K562 (cell line): ENCODE measurements at regions not wholly inside any gene's neighbourhood (a gene's known extent, or its start where the extent isn't known, plus 50 kb on each side); places are given as distances from the start of the nearest gene placed in this dataset.

Source experiments
- ATF7 ChIP-seq: fragments of 450-650 bp; IDR thresholded peaks from 2 replicates; pipeline ENCODE4 v1.7.1; 2014; ENCODE audit warnings: mild to moderate bottlenecking, moderate library complexity
- CBX8 ChIP-seq: fragments of 200-600 bp; sonication (generic); IDR thresholded peaks from 2 replicates; pipeline ENCODE4 v1.6.1; 2012; ENCODE audit warnings: borderline replicate concordance, mixed run types, low read depth, mild to moderate bottlenecking, moderate library complexity, mixed read lengths, low read length, control low read depth, inconsistent platforms; ENCODE audit not compliant: poor library complexity, severe bottlenecking; ENCODE audit errors: extremely low read depth
- ETV5 ChIP-seq: sonication (generic); formaldehyde crosslinking; IDR thresholded peaks from 2 replicates; pipeline ENCODE4 v1.4.0; 2020; ENCODE audit warnings: low read depth, mild to moderate bottlenecking, missing genetic modification reagents
- MYBL2 ChIP-seq, 2 experiments: fragments of 450-650 bp in 1 of 2; sonication (generic) in 1 of 2; formaldehyde crosslinking in 1 of 2; IDR thresholded peaks; 2 replicates each; pipeline versions ENCODE4 v1.6.1 to v1.8.1; 2017 to 2022; ENCODE audit warnings: borderline replicate concordance in 1 of 2, inconsistent platforms in 1 of 2, low read depth in 1 of 2, mild to moderate bottlenecking in 1 of 2, missing genetic modification reagents in 1 of 2, moderate library complexity in 1 of 2
- NFXL1 ChIP-seq: fragments of 450-650 bp; formaldehyde crosslinking; IDR thresholded peaks from 2 replicates; pipeline ENCODE4 v1.4.0; 2021; ENCODE audit warnings: mild to moderate bottlenecking
- NR2F6 ChIP-seq: fragments of 450-650 bp; formaldehyde crosslinking; IDR thresholded peaks from 2 replicates; pipeline ENCODE4 v1.4.0; 2020; ENCODE audit warnings: mild to moderate bottlenecking
- NR4A1 ChIP-seq, 2 experiments: fragments of 250-450 bp in 1 of 2; fragments of 450-650 bp in 1 of 2; sonication (Bioruptor Pico) in 1 of 2; IDR thresholded peaks; 2 replicates each; pipeline versions ENCODE4 v1.4.0 to v1.6.1; 2016 to 2020; ENCODE audit warnings: mild to moderate bottlenecking in 2 of 2, missing compliant biosample characterization in 1 of 2, missing genetic modification characterization in 1 of 2, moderate library complexity in 1 of 2
- PHTF2 ChIP-seq: fragments of 250-450 bp; sonication (Bioruptor Pico); IDR thresholded peaks from 2 replicates; pipeline ENCODE4 v1.5.0; 2021; ENCODE audit warnings: mild to moderate bottlenecking
- RCOR1 ChIP-seq, 2 experiments: IDR thresholded peaks; 2 replicates each; pipeline ENCODE4 v1.6.1; 2012; ENCODE audit warnings: low read depth in 2 of 2, low read length in 2 of 2, borderline replicate concordance in 1 of 2, improper control_type of control experiment in 1 of 2
- RFX5 ChIP-seq: IDR thresholded peaks from 2 replicates; pipeline ENCODE4 v1.6.1; 2011; ENCODE audit warnings: low read depth, mild to moderate bottlenecking, improper control_type of control experiment, low read length
- TCF3 ChIP-seq: sonication (generic); formaldehyde crosslinking; IDR thresholded peaks from 2 replicates; pipeline ENCODE4 v1.4.0; 2020; ENCODE audit warnings: mild to moderate bottlenecking, missing genetic modification reagents
- TEAD2 ChIP-seq: fragments of 450-650 bp; IDR thresholded peaks from 2 replicates; pipeline ENCODE4 v1.6.1; 2016; ENCODE audit warnings: missing genetic modification characterization, control low read depth, missing compliant biosample characterization
- TFAP4 ChIP-seq: sonication (generic); formaldehyde crosslinking; IDR thresholded peaks from 2 replicates; pipeline ENCODE4 v1.8.0; 2022; ENCODE audit warnings: missing genetic modification reagents, mild to moderate bottlenecking, moderate library complexity, borderline replicate concordance
- TFE3 ChIP-seq: fragments of 450-650 bp; formaldehyde crosslinking; IDR thresholded peaks from 2 replicates; pipeline ENCODE4 v1.4.0; 2020; ENCODE audit warnings: mild to moderate bottlenecking, mixed read lengths
- THRAP3 ChIP-seq: fragments of 450-650 bp; IDR thresholded peaks from 2 replicates; pipeline ENCODE4 v1.6.1; 2016; ENCODE audit warnings: mild to moderate bottlenecking, inconsistent platforms, borderline replicate concordance
- ZBTB34 ChIP-seq: fragments of 250-450 bp; sonication (Bioruptor Pico); IDR thresholded peaks from 2 replicates; pipeline ENCODE4 v1.8.0; 2021; ENCODE audit warnings: mild to moderate bottlenecking, moderate library complexity
- ZFX ChIP-seq: sonication (generic); formaldehyde crosslinking; IDR thresholded peaks from 2 replicates; pipeline ENCODE4 v1.8.0; 2022; ENCODE audit warnings: mild to moderate bottlenecking, missing genetic modification reagents, moderate library complexity
- ZNF175 ChIP-seq: fragments of 200-800 bp; sonication (Bioruptor generic); IDR thresholded peaks from 2 replicates; pipeline ENCODE4 v1.6.1; 2016; ENCODE audit warnings: low read depth, mild to moderate bottlenecking, missing genetic modification characterization, missing compliant biosample characterization
- ZNF274 ChIP-seq: IDR thresholded peaks from 2 replicates; pipeline ENCODE4 v1.6.1; 2011; ENCODE audit warnings: low read depth, mild to moderate bottlenecking, low read length, moderate library complexity, borderline replicate concordance
- TF ChIP-seq, protein P1 (sequence below): fragments of 450-650 bp; IDR thresholded peaks from 2 replicates; pipeline ENCODE4 v1.6.1; 2016; ENCODE audit warnings: mild to moderate bottlenecking

DNA sequence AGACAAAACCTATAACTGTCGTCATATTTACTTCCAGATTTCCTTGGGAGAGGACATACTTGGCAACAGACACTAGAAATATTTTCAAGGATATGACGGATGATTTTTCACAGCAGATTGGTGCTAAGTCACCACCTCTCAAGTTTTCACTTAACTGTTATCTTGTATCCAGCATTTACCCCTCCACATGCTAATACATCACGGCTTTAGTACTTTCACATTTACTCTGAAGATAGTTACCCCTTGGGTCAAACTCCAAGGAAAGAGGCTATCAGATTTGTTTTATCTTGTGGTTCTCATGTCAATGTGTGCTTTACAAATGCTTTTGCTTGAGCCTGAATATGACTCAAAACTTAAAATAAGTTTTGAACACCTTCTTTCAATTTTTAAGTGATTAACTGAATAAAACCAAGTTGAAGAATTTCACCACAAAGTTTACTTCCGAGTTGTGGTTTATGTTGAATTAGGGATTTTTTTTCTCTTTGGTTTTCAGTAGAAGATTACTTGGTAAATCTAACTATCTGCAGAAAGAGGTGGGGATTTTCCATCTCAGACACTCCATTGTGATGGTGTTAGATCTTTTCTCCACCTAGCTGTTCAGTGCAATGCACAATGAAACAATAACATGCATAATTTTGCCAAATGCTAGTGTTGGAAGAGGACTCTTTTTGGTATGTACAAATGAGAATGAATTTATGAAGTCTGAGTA, 75.4 kb upstream of the FAT1 start (continued):
- TF ChIP-seq NR2F6 (CRISPR knock-in tag) (no peak), TFE3 (CRISPR knock-in tag) (no peak), RCOR1 (IDR thresholded peaks at IDR 0.05; ENCODE audit: borderline replicate concordance in 1 of 2, low read depth in 2 of 2, low read length in 2 of 2) (peak in 1 of 2 experiments; percentile 93; a peak in 2 of 4 replicates), NR4A1 (CRISPR knock-in tag; IDR thresholded peaks at IDR 0.05) (no peak), NR4A1 (tag; IDR thresholded peaks at IDR 0.05) (no peak), ZNF175 (CRISPR knock-in tag) (no peak), PHTF2 (CRISPR knock-in tag) (no peak), TFAP4 (CRISPR knock-in tag) (no peak), CBX8 (no peak), NFXL1 (no peak), RFX5 (no peak), THRAP3 (no peak), ATF7 (no peak), ETV5 (no peak), MYBL2 (IDR thresholded peaks at IDR 0.05; ENCODE audit: low read depth) (no peak), MYBL2 (CRISPR knock-in tag; IDR thresholded peaks at IDR 0.05; ENCODE audit: borderline replicate concordance) (no peak), ZNF274 (no peak), TCF3 (CRISPR knock-in tag) (peak; percentile 46), ZBTB34 (CRISPR knock-in tag) (no peak), TEAD2 (tag) (no peak), ZFX (CRISPR knock-in tag) (no peak)
- TF ChIP-seq, protein P1, sequence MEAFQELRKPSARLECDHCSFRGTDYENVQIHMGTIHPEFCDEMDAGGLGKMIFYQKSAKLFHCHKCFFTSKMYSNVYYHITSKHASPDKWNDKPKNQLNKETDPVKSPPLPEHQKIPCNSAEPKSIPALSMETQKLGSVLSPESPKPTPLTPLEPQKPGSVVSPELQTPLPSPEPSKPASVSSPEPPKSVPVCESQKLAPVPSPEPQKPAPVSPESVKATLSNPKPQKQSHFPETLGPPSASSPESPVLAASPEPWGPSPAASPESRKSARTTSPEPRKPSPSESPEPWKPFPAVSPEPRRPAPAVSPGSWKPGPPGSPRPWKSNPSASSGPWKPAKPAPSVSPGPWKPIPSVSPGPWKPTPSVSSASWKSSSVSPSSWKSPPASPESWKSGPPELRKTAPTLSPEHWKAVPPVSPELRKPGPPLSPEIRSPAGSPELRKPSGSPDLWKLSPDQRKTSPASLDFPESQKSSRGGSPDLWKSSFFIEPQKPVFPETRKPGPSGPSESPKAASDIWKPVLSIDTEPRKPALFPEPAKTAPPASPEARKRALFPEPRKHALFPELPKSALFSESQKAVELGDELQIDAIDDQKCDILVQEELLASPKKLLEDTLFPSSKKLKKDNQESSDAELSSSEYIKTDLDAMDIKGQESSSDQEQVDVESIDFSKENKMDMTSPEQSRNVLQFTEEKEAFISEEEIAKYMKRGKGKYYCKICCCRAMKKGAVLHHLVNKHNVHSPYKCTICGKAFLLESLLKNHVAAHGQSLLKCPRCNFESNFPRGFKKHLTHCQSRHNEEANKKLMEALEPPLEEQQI: no peak
